Osteocyte (in vitro differentiated cells): ENCODE measurements at regions not wholly inside any gene's neighbourhood (a gene's known extent, or its start where the extent isn't known, plus 50 kb on each side); places are given as distances from the start of the nearest gene placed in this dataset.

Experiments used
- DNase-seq: peaks from one replicate; pipeline ENCODE4 v3.0.0; 2021; ENCODE audit warnings: mixed read lengths; ENCODE audit not compliant: unreplicated experiment; ENCODE audit errors: extremely low spot score
- H3K27ac Mint-ChIP-seq: one replicate; pipeline ENCODE4 v1.8.0; 2021; ENCODE audit warnings: mild to moderate bottlenecking, mixed read lengths; ENCODE audit not compliant: unreplicated experiment
- H3K27me3 Mint-ChIP-seq: one replicate; pipeline ENCODE4 v1.8.0; 2021; ENCODE audit warnings: mixed read lengths; ENCODE audit not compliant: unreplicated experiment
- H3K36me3 Mint-ChIP-seq: one replicate; pipeline ENCODE4 v1.8.0; 2021; ENCODE audit warnings: mixed read lengths; ENCODE audit not compliant: unreplicated experiment
- H3K4me1 Mint-ChIP-seq: one replicate; pipeline ENCODE4 v1.8.0; 2021; ENCODE audit warnings: mixed read lengths; ENCODE audit not compliant: unreplicated experiment
- H3K4me3 Mint-ChIP-seq: one replicate; pipeline ENCODE4 v1.8.0; 2021; ENCODE audit warnings: mild to moderate bottlenecking, moderate library complexity, mixed read lengths; ENCODE audit not compliant: unreplicated experiment
- H3K9me3 Mint-ChIP-seq: one replicate; pipeline ENCODE4 v1.8.0; 2021; ENCODE audit warnings: mixed read lengths; ENCODE audit not compliant: unreplicated experiment
- CTCF ChIP-seq: fragments of 200-600 bp; sonication (generic); IDR thresholded peaks from 2 replicates; pipeline ENCODE4 v1.5.0; 2021; ENCODE audit warnings: antibody characterized with exemption, mild to moderate bottlenecking, moderate library complexity

GRCh38 chr17:70274255-70274654, 104.9 kb downstream of the KCNJ2 start:
- Mint-ChIP-seq H3K4me1 (no peaks in the 10 kb centered on the region), H3K36me3 (no peaks in the 10 kb centered on the region), H3K27me3 (no peaks in the 10 kb centered on the region), H3K4me3 (no peak overlapping the region), H3K27ac (no peak overlapping the region), H3K9me3 (no peaks in the 10 kb centered on the region)
- TF ChIP-seq CTCF, result no peak
- DNase-seq, result no peak

- Mint-ChIP-seq H3K4me3 (no peak overlapping the region), H3K27ac (no peak overlapping the region), H3K4me1 (no peaks in the 10 kb centered on the region), H3K9me3 (no peaks in the 10 kb centered on the region), H3K36me3 (no peaks in the 10 kb centered on the region), H3K27me3 (no peaks in the 10 kb centered on the region)
- TF ChIP-seq CTCF, result no peak
- no peak for DNase-seq
Measured at GRCh38 chr17:70276906-70277305, 107.6 kb downstream of the KCNJ2 start.

GRCh38 chr17:70278844-70279462, 109.6 kb downstream of the KCNJ2 start:
- H3K36me3 Mint-ChIP-seq, result no peaks in the 10 kb centered on the region
- no peaks in the 10 kb centered on the region for H3K4me1 Mint-ChIP-seq
- H3K9me3 Mint-ChIP-seq, result no peaks in the 10 kb centered on the region
- no peaks in the 10 kb centered on the region for H3K27me3 Mint-ChIP-seq
- no peak for TF ChIP-seq CTCF
- H3K27ac Mint-ChIP-seq, result no peak overlapping the region
- DNase-seq, result no peak
- H3K4me3 Mint-ChIP-seq, result no peak overlapping the region

GRCh38 chr17:70286391-70286790, 117.1 kb downstream of the KCNJ2 start:
- H3K27me3 Mint-ChIP-seq, result no peaks in the 10 kb centered on the region
- H3K9me3 Mint-ChIP-seq, result no peaks in the 10 kb centered on the region
- no peak for TF ChIP-seq CTCF
- H3K4me1 Mint-ChIP-seq, result no peaks in the 10 kb centered on the region
- H3K36me3 Mint-ChIP-seq, result no peaks in the 10 kb centered on the region
- H3K4me3 Mint-ChIP-seq, result no peak overlapping the region
- no peak for DNase-seq
- H3K27ac Mint-ChIP-seq, result no peak overlapping the region

GRCh38 chr17:70288540-70289290, 119.4 kb downstream of the KCNJ2 start:
- no peak for TF ChIP-seq CTCF
- Mint-ChIP-seq H3K4me1 (no peaks in the 10 kb centered on the region), H3K27me3 (no peaks in the 10 kb centered on the region), H3K27ac (no peak overlapping the region), H3K36me3 (no peaks in the 10 kb centered on the region), H3K9me3 (no peaks in the 10 kb centered on the region), H3K4me3 (no peak overlapping the region)
- no peak for DNase-seq
